ENCODE measurements at regions not wholly inside any gene's neighbourhood (a gene's known extent, or its start where the extent isn't known, plus 50 kb on each side); places are given as distances from the start of the nearest gene placed in this dataset.

- no TSS peak for BruUV-seq (replicated peaks)
- TF ChIP-seq SRF (IDR thresholded peaks at IDR 0.05; ENCODE audit: low read depth) (no peak), CBX3 (IDR thresholded peaks at IDR 0.05; ENCODE audit: low read depth) (no peak), SIN3A (IDR thresholded peaks at IDR 0.05; ENCODE audit: low read depth) (no peak), POLR2AphosphoS5 (IDR thresholded peaks at IDR 0.05; ENCODE audit: low read depth, low read length) (no peak), CTCF (IDR thresholded peaks at IDR 0.05 in 2 of 3, conservative IDR thresholded peaks at IDR 0.05 in 1 of 3; ENCODE audit: borderline replicate concordance in 1 of 3, insufficient read depth in 1 of 3, low read depth in 2 of 3, low read length in 2 of 3) (no peak)
- Histone ChIP-seq H3K36me3 (ENCODE audit: control insufficient read depth in 1 of 2, insufficient read depth in 2 of 2, low read length in 2 of 2) (no peaks in the 10 kb centered on the region), H3K9me2 (ENCODE audit: insufficient read depth) (no peaks in the 10 kb centered on the region), H3K9me3 (ENCODE audit: control insufficient read depth in 1 of 2, insufficient read depth in 1 of 2, low read depth in 1 of 2, low read length in 2 of 2) (no peaks in the 10 kb centered on the region), H3K27me3 (ENCODE audit: insufficient read depth, low read length) (no peaks in the 10 kb centered on the region), H4K20me1 (ENCODE audit: insufficient read depth) (no peaks in the 10 kb centered on the region), H3K27ac (ENCODE audit: low read depth, low read length) (no peak overlapping the region), H3K79me2 (ENCODE audit: insufficient read depth, low read length) (no peaks in the 10 kb centered on the region), H2AFZ (ENCODE audit: low read depth, low read length, poor library complexity, severe bottlenecking) (no peak overlapping the region), H3K4me3 (replicated peaks in 1 of 2; ENCODE audit: low read depth in 1 of 2, low read length in 2 of 2) (no peak overlapping the region), H3K4me2 (ENCODE audit: low read length) (no peak overlapping the region), H3K9ac (ENCODE audit: low read length) (no peak overlapping the region), H3K4me1 (ENCODE audit: control insufficient read depth in 1 of 2, insufficient read depth in 2 of 2, low read length in 2 of 2) (no peaks in the 10 kb centered on the region)
- ChIA-PET CTCF (no interaction called here), RAD21 (ENCODE audit: low non-redundant PET in 1 of 2, low total read pairs in 2 of 2, uncharacterized antibody in 2 of 2, unreplicated experiment in 2 of 2) (no interaction called here), POLR2A (no interaction called here)
- no peak for ATAC-seq
- no peak for DNase-seq (ENCODE audit: low read depth, low spot score)
- intact Hi-C loops (cut with micrococcal nuclease), result no loop called here
Measured at GRCh38 chr12:118840878-118841277, 140.5 kb upstream of the SRRM4 start.

GRCh38 chr12:118841588-118841987 is 139.8 kb upstream of the SRRM4 start:
- no peak overlapping the region for H3K4me2 ChIP-seq (ENCODE audit: low read length)
- POLR2A ChIA-PET, result no interaction called here
- intact Hi-C loops (cut with micrococcal nuclease), result no loop called here
- H3K9me3 ChIP-seq (ENCODE audit: control insufficient read depth in 1 of 2, insufficient read depth in 1 of 2, low read depth in 1 of 2, low read length in 2 of 2), result no peaks in the 10 kb centered on the region
- H3K79me2 ChIP-seq (ENCODE audit: insufficient read depth, low read length), result no peaks in the 10 kb centered on the region
- no peaks in the 10 kb centered on the region for H4K20me1 ChIP-seq (ENCODE audit: insufficient read depth)
- no peaks in the 10 kb centered on the region for H3K27me3 ChIP-seq (ENCODE audit: insufficient read depth, low read length)
- H3K9me2 ChIP-seq (ENCODE audit: insufficient read depth), result no peaks in the 10 kb centered on the region
- no peak overlapping the region for H3K27ac ChIP-seq (ENCODE audit: low read depth, low read length)
- DNase-seq (ENCODE audit: low read depth, low spot score) (no peak), ATAC-seq (no peak)
- RAD21 ChIA-PET (ENCODE audit: low non-redundant PET in 1 of 2, low total read pairs in 2 of 2, uncharacterized antibody in 2 of 2, unreplicated experiment in 2 of 2), result no interaction called here
- no peak overlapping the region for H3K4me3 ChIP-seq (replicated peaks in 1 of 2; ENCODE audit: low read depth in 1 of 2, low read length in 2 of 2)
- H2AFZ ChIP-seq (ENCODE audit: low read depth, low read length, poor library complexity, severe bottlenecking), result no peak overlapping the region
- H3K36me3 ChIP-seq (ENCODE audit: control insufficient read depth in 1 of 2, insufficient read depth in 2 of 2, low read length in 2 of 2), result no peaks in the 10 kb centered on the region
- no peak overlapping the region for H3K9ac ChIP-seq (ENCODE audit: low read length)
- BruUV-seq (replicated peaks), result no TSS peak
- TF ChIP-seq ELF1 (IDR thresholded peaks at IDR 0.05; ENCODE audit: borderline replicate concordance, low read depth), result no peak
- no peak for TF ChIP-seq EGR1 (IDR thresholded peaks at IDR 0.05; ENCODE audit: low read depth)
- TF ChIP-seq ZNF274 (IDR thresholded peaks at IDR 0.05; ENCODE audit: low read depth, low read length), result no peak
- no peak for TF ChIP-seq RAD21 (IDR thresholded peaks at IDR 0.05; ENCODE audit: low read depth)
- TF ChIP-seq TCF7L2 (IDR thresholded peaks at IDR 0.05; ENCODE audit: borderline replicate concordance, extremely low read depth, insufficient read depth, insufficient read length), result no peak
- TF ChIP-seq YY1 (IDR thresholded peaks at IDR 0.05; ENCODE audit: extremely low read depth, insufficient replicate concordance, low read depth, low read length), result no peak
- TF ChIP-seq SRF (IDR thresholded peaks at IDR 0.05; ENCODE audit: low read depth), result no peak
- TF ChIP-seq ZFX (IDR thresholded peaks at IDR 0.05), result no peak
- TF ChIP-seq POLR2A (IDR thresholded peaks at IDR 0.05; ENCODE audit: borderline replicate concordance, extremely low read depth, insufficient read depth, insufficient read length), result no peak
- H3K4me1 ChIP-seq (ENCODE audit: control insufficient read depth in 1 of 2, insufficient read depth in 2 of 2, low read length in 2 of 2), result no peaks in the 10 kb centered on the region
- CTCF ChIA-PET, result no interaction called here

Data from HCT116 (cell line).